ENCODE measurements at regions not wholly inside any gene's neighbourhood (a gene's known extent, or its start where the extent isn't known, plus 50 kb on each side); places are given as distances from the start of the nearest gene placed in this dataset.
A peak's percentile ranks its signal among the peaks of the same experiment; 100 is the strongest.

DNA sequence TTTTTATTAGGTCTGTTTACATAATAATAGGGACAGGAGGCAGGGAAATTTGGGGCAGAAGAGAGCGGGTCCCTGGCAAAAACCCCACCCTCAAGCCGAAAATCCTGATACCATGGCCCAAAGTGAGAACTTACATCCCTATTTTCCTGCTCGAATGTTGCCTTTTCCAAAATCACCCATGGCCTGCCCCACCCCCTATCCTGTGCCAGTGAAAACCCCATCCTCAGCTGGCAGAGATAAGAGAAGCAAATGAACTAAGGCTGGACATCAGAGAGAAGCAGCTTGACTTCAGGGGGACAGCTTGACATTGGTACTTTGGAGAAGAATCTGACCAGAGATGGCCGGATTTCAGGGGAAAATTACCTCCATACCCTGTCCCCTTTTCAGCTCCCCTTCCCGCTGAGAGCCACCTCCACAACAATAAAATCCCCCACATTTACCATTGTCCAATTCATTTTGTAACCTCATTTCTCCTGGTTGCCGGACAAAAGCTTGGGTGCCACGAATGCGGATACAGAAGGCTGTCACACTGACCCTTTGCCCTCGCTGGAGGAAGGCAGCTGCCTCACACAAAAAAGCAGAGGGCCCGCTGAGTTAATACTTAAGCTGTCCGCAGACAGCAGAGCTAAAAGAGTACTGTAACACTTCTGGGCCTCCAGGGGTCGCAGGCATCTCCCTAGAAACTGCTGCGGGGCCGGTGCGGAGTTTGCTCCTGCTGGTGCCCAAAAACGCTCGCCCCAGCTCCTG is 196.2 kb downstream of the SNCA start:
- Histone ChIP-seq H3K4me1 (ENCODE audit: control insufficient read depth, insufficient read depth, low read length) (no peaks in the 10 kb centered on the region), H4K20me1 (ENCODE audit: control insufficient read depth, insufficient read depth) (no peaks in the 10 kb centered on the region), H2AFZ (ENCODE audit: control insufficient read depth, low read depth, low read length) (no peak overlapping the region), H3K4me2 (ENCODE audit: control insufficient read depth, insufficient read depth) (no peak overlapping the region), H3K36me3 (ENCODE audit: control insufficient read depth in 2 of 2, insufficient read depth in 2 of 2, low read length in 1 of 2) (no peaks in the 10 kb centered on the region), H3K9me3 (replicated peaks; ENCODE audit: control insufficient read depth, insufficient read depth, low read length) (no peaks in the 10 kb centered on the region), H3K9ac (ENCODE audit: control insufficient read depth, insufficient read depth, low read length) (no peak overlapping the region), H3K27me3 (replicated peaks in 1 of 2; ENCODE audit: control insufficient read depth in 2 of 2, insufficient read depth in 2 of 2, low read length in 1 of 2) (no peaks in the 10 kb centered on the region), H3K79me2 (ENCODE audit: control insufficient read depth, insufficient read depth, low read length) (no peaks in the 10 kb centered on the region), H3K27ac (ENCODE audit: control insufficient read depth, insufficient read depth) (no peak overlapping the region), H3K4me3 (no peak overlapping the region)
- in situ Hi-C loops (cut with MboI): no loop called here
- FAIRE-seq: no peak
- peak; percentile 65 for ATAC-seq
- ChIA-PET SMC1A (ENCODE audit: uncharacterized antibody, unreplicated experiment) (no interaction called here), POLR2A (no interaction called here), CTCF (interaction anchor here (0.8 to 2.0 kb wide), 3 partner anchors 13 to 652 kb away, joined by 3 to 7 read pairs (median 3); no protein-coding TSS in a partner anchor), RAD21 (ENCODE audit: unreplicated experiment) (no interaction called here)
- 27% methylated on average over 17 of the region's 17 CpGs for WGBS (ENCODE audit: insufficient coverage, insufficient replicate concordance, low lambda C conversion rate, missing lambda C conversion rate)
- DNase-seq (ENCODE audit: low read depth, low spot score): no peak
- TF ChIP-seq SMAD5 (IDR thresholded peaks at IDR 0.05; ENCODE audit: low read depth) (no peak), FOS (IDR thresholded peaks at IDR 0.05; ENCODE audit: borderline replicate concordance, extremely low read depth, insufficient read length) (no peak), GATAD2B (conservative IDR thresholded peaks at IDR 0.05; ENCODE audit: low read depth) (no peak), CBFB (IDR thresholded peaks at IDR 0.05; ENCODE audit: low read depth) (no peak), TBL1XR1 (IDR thresholded peaks at IDR 0.05; ENCODE audit: low read depth, low read length) (no peak), RAD21 (IDR thresholded peaks at IDR 0.05; ENCODE audit: insufficient read depth, low read depth, low read length) (0 out of 2 replicates have a peak, but pooled peaks have one; percentile 6), NR2F1 (conservative IDR thresholded peaks at IDR 0.05) (no peak), POLR2AphosphoS2 (IDR thresholded peaks at IDR 0.05; ENCODE audit: low read depth, low read length) (no peak), ZNF207 (IDR thresholded peaks at IDR 0.05; ENCODE audit: borderline replicate concordance) (no peak), TCF3 (IDR thresholded peaks at IDR 0.05; ENCODE audit: borderline replicate concordance, insufficient read depth, low read depth, low read length) (no peak)
- TF ChIP-seq, protein P1, sequence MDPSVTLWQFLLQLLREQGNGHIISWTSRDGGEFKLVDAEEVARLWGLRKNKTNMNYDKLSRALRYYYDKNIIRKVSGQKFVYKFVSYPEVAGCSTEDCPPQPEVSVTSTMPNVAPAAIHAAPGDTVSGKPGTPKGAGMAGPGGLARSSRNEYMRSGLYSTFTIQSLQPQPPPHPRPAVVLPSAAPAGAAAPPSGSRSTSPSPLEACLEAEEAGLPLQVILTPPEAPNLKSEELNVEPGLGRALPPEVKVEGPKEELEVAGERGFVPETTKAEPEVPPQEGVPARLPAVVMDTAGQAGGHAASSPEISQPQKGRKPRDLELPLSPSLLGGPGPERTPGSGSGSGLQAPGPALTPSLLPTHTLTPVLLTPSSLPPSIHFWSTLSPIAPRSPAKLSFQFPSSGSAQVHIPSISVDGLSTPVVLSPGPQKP (IDR thresholded peaks at IDR 0.05; ENCODE audit: low read depth, low read length): no peak
- TF ChIP-seq, protein P2, sequence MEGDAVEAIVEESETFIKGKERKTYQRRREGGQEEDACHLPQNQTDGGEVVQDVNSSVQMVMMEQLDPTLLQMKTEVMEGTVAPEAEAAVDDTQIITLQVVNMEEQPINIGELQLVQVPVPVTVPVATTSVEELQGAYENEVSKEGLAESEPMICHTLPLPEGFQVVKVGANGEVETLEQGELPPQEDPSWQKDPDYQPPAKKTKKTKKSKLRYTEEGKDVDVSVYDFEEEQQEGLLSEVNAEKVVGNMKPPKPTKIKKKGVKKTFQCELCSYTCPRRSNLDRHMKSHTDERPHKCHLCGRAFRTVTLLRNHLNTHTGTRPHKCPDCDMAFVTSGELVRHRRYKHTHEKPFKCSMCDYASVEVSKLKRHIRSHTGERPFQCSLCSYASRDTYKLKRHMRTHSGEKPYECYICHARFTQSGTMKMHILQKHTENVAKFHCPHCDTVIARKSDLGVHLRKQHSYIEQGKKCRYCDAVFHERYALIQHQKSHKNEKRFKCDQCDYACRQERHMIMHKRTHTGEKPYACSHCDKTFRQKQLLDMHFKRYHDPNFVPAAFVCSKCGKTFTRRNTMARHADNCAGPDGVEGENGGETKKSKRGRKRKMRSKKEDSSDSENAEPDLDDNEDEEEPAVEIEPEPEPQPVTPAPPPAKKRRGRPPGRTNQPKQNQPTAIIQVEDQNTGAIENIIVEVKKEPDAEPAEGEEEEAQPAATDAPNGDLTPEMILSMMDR (IDR thresholded peaks at IDR 0.05 in 2 of 3, conservative IDR thresholded peaks at IDR 0.05 in 1 of 3; ENCODE audit: control insufficient read depth in 2 of 3, extremely low read depth in 1 of 3, insufficient read depth in 1 of 3, low read depth in 3 of 3, low read length in 3 of 3): peak; percentile 4 to 31 (median 25); a peak in 1 of 6 replicates
- BruUV-seq (replicated peaks): no TSS peak
- intact Hi-C loops (cut with micrococcal nuclease; ENCODE audit: unreplicated experiment): no loop called here
